Upper lobe of left lung (tissue), 4 donors: ENCODE measurements at regions not wholly inside any gene's neighbourhood (a gene's known extent, or its start where the extent isn't known, plus 50 kb on each side); places are given as distances from the start of the nearest gene placed in this dataset.
"Not testable (repeated sequence)": the region's sequence is repeated elsewhere in the genome, so short reads cannot be mapped to it uniquely, and the experiment has no call there.

Source experiments
- EP300 ChIP-seq, 4 donors: sonication (generic); formaldehyde crosslinking; IDR thresholded peaks; one replicate each; pipeline ENCODE4 v1.5.1; 2017; ENCODE audit warnings: antibody characterized with exemption in 4 of 4, control low read depth in 2 of 4
- POLR2AphosphoS5 ChIP-seq, 2 donors: sonication (generic); formaldehyde crosslinking; IDR thresholded peaks; one replicate each; pipeline ENCODE4 v1.5.1; 2017; ENCODE audit warnings: antibody characterized with exemption in 2 of 2
- TF ChIP-seq, protein P1 (sequence below), 6 experiments: fragments of 450-650 bp in 4 of 6; fragments of 200-600 bp in 2 of 6; sonication (generic) in 2 of 6; IDR thresholded peaks; one replicate each; pipeline ENCODE4 v1.5.1; 2016 to 2019; ENCODE audit warnings: antibody characterized with exemption in 6 of 6

DNA sequence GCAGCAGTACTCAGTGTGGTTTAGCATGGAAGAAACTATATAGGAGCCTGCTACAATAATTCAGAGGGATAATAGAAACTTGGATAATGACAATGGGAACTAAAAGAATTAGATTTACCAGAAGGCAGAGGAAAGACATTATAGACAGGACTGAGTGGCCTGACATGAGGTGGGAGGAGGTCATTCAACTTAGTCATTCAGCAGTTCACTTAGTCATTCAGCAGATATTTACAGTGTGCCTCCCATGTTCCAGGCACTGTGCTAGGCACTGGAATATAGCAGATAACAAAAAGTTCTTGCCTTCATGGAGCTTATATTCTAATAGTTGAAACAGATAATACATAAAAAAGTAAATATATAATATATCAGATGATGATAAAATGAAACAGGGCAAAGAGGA lies 110.9 kb upstream of the IKBKE start:
- TF ChIP-seq, protein P1, sequence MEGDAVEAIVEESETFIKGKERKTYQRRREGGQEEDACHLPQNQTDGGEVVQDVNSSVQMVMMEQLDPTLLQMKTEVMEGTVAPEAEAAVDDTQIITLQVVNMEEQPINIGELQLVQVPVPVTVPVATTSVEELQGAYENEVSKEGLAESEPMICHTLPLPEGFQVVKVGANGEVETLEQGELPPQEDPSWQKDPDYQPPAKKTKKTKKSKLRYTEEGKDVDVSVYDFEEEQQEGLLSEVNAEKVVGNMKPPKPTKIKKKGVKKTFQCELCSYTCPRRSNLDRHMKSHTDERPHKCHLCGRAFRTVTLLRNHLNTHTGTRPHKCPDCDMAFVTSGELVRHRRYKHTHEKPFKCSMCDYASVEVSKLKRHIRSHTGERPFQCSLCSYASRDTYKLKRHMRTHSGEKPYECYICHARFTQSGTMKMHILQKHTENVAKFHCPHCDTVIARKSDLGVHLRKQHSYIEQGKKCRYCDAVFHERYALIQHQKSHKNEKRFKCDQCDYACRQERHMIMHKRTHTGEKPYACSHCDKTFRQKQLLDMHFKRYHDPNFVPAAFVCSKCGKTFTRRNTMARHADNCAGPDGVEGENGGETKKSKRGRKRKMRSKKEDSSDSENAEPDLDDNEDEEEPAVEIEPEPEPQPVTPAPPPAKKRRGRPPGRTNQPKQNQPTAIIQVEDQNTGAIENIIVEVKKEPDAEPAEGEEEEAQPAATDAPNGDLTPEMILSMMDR (IDR thresholded peaks at IDR 0.05) = not testable (repeated sequence)
- TF ChIP-seq EP300, POLR2AphosphoS5 (IDR thresholded peaks at IDR 0.05): not testable (repeated sequence)
